ENCODE measurements at regions not wholly inside any gene's neighbourhood (a gene's known extent, or its start where the extent isn't known, plus 50 kb on each side); places are given as distances from the start of the nearest gene placed in this dataset.

DNA sequence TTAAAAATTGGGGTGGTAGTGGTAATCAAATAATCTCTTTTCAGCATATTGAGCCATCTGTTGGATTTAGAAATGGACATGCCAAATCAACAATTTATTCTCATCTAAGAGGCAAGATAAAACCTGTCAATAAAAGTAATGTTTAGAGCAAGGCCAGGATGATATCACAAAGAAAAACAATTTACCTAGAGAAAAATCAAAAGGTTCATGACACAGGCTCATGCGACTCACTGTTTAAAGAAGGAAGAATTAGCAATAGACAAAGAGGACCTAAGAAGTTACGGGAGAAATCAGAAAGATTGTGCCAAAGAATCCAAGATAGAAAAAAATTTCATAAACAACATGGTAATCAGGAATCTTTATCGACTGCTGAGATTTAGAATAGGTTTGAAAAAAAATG is 868.5 kb upstream of the GBE1 start:
- TF ChIP-seq POLR2A (IDR thresholded peaks at IDR 0.05) (no peak), POLR2AphosphoS5 (IDR thresholded peaks at IDR 0.05) (no peak)
- TF ChIP-seq, protein P1, sequence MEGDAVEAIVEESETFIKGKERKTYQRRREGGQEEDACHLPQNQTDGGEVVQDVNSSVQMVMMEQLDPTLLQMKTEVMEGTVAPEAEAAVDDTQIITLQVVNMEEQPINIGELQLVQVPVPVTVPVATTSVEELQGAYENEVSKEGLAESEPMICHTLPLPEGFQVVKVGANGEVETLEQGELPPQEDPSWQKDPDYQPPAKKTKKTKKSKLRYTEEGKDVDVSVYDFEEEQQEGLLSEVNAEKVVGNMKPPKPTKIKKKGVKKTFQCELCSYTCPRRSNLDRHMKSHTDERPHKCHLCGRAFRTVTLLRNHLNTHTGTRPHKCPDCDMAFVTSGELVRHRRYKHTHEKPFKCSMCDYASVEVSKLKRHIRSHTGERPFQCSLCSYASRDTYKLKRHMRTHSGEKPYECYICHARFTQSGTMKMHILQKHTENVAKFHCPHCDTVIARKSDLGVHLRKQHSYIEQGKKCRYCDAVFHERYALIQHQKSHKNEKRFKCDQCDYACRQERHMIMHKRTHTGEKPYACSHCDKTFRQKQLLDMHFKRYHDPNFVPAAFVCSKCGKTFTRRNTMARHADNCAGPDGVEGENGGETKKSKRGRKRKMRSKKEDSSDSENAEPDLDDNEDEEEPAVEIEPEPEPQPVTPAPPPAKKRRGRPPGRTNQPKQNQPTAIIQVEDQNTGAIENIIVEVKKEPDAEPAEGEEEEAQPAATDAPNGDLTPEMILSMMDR (IDR thresholded peaks at IDR 0.05): no peak

Data from upper lobe of left lung (tissue), 4 donors.